ENCODE measurements at regions not wholly inside any gene's neighbourhood (a gene's known extent, or its start where the extent isn't known, plus 50 kb on each side); places are given as distances from the start of the nearest gene placed in this dataset.
A peak's percentile ranks its signal among the peaks of the same experiment; 100 is the strongest.
"Not testable (repeated sequence)": the region's sequence is repeated elsewhere in the genome, so short reads cannot be mapped to it uniquely, and the experiment has no call there.

GRCh38 chr4:85018983-85019382, 52.5 kb upstream of the WDFY3 start:
- DNase-seq (ENCODE audit: low spot score): no peak

DNA sequence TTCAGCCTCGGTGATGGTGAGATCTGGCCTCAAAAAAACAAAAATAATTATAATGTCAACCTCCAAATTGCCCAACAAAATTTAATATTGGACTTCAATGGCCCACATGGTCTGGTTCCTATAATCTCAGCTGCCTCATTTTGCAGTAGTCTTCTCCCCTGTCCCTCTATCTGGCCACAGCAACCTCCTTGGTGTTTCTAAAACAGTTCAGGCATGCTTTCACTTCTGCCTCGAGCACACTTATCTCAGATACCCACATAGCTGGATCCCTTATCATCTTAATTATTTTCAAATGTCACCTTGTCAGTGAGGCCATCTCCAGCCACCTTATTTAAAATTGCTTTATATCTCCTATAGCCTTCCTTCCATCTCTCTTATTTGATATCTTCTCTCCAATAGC, 52.9 kb upstream of the WDFY3 start:
- DNase-seq (ENCODE audit: low spot score): no peak

- no peak for DNase-seq (ENCODE audit: low spot score)
These were observed 58.2 kb upstream of the WDFY3 start for GRCh38 chr4:85024671-85025070.

DNA sequence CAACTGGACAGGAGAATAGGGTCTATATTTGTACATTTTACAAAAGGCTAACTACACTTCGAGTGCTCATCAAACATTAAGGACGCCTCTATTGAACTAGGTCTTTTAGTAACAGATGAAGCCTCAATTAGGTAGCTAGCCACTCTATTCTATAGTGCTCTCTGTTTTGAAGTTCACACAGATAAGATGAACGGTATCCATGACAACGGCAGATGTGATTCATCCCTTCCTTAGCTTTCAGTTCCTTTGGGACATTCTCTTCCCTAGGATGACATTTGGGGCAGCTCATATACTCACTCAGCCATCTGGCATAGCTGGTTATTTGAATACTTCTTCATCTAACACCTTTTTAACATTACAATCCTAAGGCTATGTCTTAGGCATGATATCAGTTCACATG, 62.4 kb upstream of the WDFY3 start:
- DNase-seq (ENCODE audit: low spot score): no peak

DNA sequence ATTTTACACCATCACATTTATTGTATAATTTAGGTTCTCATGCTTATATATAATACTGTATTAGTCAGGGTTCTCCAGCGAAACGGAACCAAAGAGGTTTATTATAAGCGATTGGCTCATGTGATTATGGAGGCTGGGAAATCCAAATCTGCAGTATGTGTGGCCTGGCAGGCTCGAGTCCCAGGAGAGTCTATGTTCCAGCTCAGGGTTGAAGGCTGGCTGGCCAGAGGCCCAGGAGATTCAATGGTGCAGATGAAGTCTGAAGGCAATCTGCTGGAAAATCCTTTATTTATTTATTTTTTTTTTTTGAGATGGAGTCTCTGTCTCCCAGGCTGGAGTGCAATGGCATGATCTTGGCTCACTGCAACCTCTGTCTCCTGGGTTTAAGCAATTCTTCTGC, 63.0 kb upstream of the WDFY3 start:
- DNase-seq (ENCODE audit: low spot score): no peak

- no peak for DNase-seq (ENCODE audit: low spot score)
These were observed 63.7 kb upstream of the WDFY3 start for GRCh38 chr4:85030156-85030555.

DNA sequence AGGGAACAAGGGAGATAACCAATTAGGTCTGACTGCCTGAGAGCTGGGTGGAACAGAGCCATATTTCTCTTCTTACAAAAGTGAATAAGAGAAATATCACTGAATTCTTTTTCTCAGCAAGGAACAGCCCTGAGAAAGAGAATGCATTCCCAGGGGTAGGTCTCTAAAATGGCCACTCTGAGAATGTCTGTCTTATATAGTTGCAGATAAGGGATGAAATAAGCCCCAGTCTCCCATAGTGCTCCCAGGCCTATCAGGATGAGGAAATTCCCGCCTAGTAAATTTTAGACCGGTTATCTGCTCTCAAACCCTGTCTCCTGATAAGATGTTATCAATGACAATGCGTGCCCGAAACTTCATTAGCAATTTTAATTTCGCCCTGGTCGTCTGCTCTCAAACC, 67.3 kb upstream of the WDFY3 start:
- not testable (repeated sequence) for DNase-seq (ENCODE audit: low spot score)

DNA sequence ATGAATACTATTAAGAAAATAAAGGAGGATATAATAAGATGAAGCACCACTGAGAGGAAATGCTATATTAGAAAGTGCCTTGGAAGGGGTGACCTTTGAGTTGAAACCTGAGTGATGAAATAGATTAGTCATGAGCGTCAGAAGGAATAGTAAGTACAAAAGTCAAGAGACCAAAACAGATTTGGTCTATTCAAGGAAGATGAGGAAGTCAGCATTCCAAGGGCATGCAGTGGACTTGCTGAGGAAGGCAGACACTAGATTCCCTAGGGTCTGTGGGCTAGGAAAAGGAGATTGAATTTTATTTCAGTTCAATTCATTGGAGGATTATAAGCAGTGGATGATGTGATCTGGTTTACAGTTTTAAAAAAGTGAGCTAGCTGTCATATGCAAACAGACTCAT, 73.0 kb upstream of the WDFY3 start:
- DNase-seq (ENCODE audit: low spot score): peak; percentile 48

GRCh38 chr4:85043812-85044496, 77.5 kb upstream of the WDFY3 start:
- peak; percentile 89 for DNase-seq (ENCODE audit: low spot score)

- DNase-seq (ENCODE audit: low spot score): no peak
These were observed 84.2 kb upstream of the WDFY3 start for GRCh38 chr4:85050736-85051135.

DNA sequence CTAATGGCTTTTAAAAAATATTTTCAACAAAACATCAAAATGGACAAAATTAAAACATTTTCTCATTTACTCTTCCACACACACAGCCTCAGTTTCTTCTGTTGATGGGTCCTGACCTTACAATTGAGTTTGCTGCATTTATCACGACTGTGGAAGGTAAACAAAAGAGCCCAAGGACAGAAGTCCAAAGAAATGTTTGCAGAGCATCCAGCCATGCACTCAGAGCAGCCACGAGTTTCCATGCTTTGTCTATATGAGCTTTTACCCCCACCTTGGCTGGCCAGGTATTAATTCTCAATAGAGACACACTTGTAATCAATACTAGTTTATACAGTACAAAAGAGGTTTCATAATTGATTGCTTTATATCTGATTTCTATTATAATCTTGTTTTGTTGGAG, 85.0 kb upstream of the WDFY3 start:
- no peak for DNase-seq (ENCODE audit: low spot score)

GRCh38 chr4:85054925-85055324, 88.4 kb upstream of the WDFY3 start:
- DNase-seq (ENCODE audit: low spot score): peak; percentile 28

- no peak for DNase-seq (ENCODE audit: low spot score)
These were observed 92.1 kb upstream of the WDFY3 start for GRCh38 chr4:85058551-85058950.

DNA sequence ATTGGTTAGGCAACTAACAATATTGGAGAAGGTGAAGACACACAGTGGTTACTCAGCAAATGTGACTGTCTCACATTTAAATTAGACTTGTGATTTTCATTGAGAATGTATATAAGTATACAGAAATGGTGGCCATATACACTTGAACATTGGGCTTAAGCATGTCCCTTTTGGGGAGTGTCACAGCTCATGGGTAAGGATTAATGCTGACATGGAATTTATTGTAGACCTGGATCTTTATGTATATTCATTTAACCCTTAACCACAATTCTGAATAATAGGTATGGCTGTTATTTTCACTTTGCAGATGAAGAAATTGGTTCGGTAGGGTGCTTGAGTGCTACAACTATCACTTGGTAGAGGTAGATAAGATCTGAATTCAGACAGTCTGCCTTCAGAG, 95.5 kb upstream of the WDFY3 start:
- no peak for DNase-seq (ENCODE audit: low spot score)

DNA sequence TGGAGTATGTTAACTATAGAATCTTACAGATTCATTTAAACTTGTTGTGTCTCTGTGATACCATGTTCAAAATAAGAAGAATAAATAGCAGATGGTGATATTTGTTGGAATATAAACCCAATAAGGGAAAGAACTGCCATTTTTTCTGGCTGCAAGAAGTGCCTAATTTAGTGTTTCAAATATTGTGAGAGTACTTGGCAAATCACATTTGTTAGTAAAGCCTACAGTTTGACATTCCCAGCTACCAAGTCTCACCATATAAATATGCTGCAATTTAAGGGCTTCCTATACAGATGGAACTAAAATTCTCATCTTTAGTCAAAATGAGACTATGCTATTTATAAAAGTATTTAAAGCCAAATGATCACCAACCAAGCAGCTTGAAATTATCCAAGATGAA, 96.0 kb upstream of the WDFY3 start:
- DNase-seq (ENCODE audit: low spot score): no peak

DNA sequence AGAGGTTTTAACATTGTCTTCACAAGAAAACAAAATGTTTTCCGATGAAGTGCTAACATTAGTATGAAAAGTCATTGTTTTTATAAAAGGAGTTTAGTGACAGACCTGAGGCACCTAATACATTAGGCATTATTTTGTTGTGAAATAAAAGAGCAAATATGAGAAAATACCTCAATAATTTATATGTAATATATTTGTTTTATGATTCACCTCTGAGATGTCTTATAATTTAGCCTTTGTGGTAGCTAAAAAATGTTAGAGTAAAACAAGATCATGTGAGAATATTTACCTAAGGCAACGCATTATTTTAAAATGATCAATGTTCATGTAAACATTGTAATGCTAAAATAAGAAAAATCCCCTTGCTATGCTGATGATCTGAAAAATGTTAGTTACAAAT, 100.9 kb upstream of the WDFY3 start:
- no peak for DNase-seq (ENCODE audit: low spot score)

- no peak for DNase-seq (ENCODE audit: low spot score)
These were observed 111.5 kb upstream of the WDFY3 start for GRCh38 chr4:85078016-85078415.

- peak; percentile 5 for DNase-seq (ENCODE audit: low spot score)
These were observed 114.7 kb upstream of the WDFY3 start for GRCh38 chr4:85081196-85081595.

- peak; percentile 78 for DNase-seq (ENCODE audit: low spot score)
These were observed 118.0 kb upstream of the WDFY3 start for GRCh38 chr4:85084371-85085094.

GRCh38 chr4:85086721-85087120, 120.2 kb upstream of the WDFY3 start:
- DNase-seq (ENCODE audit: low spot score): no peak

DNA sequence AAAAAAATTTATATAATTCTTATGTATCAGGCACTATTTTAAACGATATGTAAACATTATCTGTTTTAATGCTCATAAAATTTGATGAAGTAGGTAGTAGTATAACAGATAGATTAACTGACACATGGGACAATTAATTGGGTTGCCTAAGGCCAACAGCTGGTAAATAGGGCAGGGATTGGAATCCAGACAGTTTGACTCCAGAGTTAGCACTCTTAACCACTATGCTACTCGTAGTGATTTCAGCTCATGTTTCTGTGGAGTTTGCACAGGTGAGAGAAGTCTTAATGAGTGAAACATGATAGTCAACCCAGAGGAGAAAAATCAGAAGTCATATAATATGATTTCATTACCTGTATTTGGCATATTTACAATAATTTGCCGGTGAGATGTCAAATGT, 126.0 kb upstream of the WDFY3 start:
- no peak for DNase-seq (ENCODE audit: low spot score)

- DNase-seq (ENCODE audit: low spot score): no peak
These were observed 126.5 kb upstream of the WDFY3 start for GRCh38 chr4:85092943-85093342.

GRCh38 chr4:85094735-85095134, 128.2 kb upstream of the WDFY3 start:
- DNase-seq (ENCODE audit: low spot score): no peak

GRCh38 chr4:85102606-85103005, 136.1 kb upstream of the WDFY3 start:
- no peak for DNase-seq (ENCODE audit: low spot score)

All from HT-29 (cell line).